ENCODE measurements at regions not wholly inside any gene's neighbourhood (a gene's known extent, or its start where the extent isn't known, plus 50 kb on each side); places are given as distances from the start of the nearest gene placed in this dataset.

DNA sequence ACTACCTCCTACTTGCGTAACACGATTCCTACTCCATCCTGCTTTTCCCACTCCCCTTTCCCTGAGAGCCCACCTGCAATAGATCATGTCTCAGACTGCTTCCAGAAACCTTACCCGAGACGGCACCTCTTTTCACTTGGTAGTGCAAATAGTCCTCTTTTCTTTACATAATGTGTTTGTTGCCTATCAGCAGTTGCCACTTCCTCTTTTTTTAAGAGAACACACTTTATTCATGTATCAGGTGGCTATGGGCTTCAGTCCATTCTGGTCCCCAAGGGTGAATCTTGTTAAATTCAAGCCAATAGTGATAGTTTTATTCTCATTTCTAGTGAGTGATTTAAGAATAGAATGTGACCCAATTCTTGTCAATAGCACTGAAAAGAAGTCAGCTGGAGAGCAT lies 57.7 kb upstream of the FERMT1 start:
- no peak for DNase-seq (ENCODE audit: low spot score in 2 of 2)
- no peaks in the 10 kb centered on the region for H3K36me3 ChIP-seq
- H3K4me1 ChIP-seq, result no peaks in the 10 kb centered on the region
- no peak overlapping the region for H3K27ac ChIP-seq
- H3K27me3 ChIP-seq, result no peaks in the 10 kb centered on the region
- H3K4me3 ChIP-seq, result no peak overlapping the region
- no peaks in the 10 kb centered on the region for H3K9me3 ChIP-seq
- 75% methylated on average over 4 of the region's 4 CpGs for WGBS
- TF ChIP-seq POLR2AphosphoS5 (IDR thresholded peaks at IDR 0.05) (no peak), EP300 (IDR thresholded peaks at IDR 0.05) (no peak), POLR2A (IDR thresholded peaks at IDR 0.05) (no peak)
- TF ChIP-seq, protein P1, sequence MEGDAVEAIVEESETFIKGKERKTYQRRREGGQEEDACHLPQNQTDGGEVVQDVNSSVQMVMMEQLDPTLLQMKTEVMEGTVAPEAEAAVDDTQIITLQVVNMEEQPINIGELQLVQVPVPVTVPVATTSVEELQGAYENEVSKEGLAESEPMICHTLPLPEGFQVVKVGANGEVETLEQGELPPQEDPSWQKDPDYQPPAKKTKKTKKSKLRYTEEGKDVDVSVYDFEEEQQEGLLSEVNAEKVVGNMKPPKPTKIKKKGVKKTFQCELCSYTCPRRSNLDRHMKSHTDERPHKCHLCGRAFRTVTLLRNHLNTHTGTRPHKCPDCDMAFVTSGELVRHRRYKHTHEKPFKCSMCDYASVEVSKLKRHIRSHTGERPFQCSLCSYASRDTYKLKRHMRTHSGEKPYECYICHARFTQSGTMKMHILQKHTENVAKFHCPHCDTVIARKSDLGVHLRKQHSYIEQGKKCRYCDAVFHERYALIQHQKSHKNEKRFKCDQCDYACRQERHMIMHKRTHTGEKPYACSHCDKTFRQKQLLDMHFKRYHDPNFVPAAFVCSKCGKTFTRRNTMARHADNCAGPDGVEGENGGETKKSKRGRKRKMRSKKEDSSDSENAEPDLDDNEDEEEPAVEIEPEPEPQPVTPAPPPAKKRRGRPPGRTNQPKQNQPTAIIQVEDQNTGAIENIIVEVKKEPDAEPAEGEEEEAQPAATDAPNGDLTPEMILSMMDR (IDR thresholded peaks at IDR 0.05), result no peak

DNA sequence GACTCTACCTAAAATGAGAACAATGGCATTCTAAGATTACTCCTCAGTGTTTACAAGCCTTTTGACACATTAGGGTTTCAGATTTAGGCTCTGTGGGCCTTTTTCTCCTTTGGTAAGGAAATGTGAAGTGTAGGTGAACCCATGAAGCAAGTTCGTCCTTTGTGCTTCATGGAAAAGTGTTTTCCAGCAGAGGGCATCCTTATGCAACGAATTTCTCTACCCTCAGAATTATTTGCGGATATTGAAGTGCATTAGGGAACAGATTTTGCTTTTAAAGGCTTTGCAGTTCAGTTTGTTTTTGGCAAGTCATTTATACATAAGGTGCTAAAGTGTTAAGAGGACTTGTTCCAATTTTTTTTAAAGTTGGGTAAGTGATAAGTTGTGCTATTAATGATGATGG lies 55.7 kb upstream of the FERMT1 start:
- H3K4me3 ChIP-seq, result no peak overlapping the region
- no peaks in the 10 kb centered on the region for H3K36me3 ChIP-seq
- TF ChIP-seq, protein P1 (IDR thresholded peaks at IDR 0.05), result no peak
- no peak for TF ChIP-seq EP300 (IDR thresholded peaks at IDR 0.05)
- TF ChIP-seq POLR2A (IDR thresholded peaks at IDR 0.05), result no peak
- TF ChIP-seq POLR2AphosphoS5 (IDR thresholded peaks at IDR 0.05), result no peak
- H3K4me1 ChIP-seq, result no peaks in the 10 kb centered on the region
- no peak for DNase-seq (ENCODE audit: low spot score in 2 of 2)
- WGBS, result 7% methylated on average over 3 of the region's 3 CpGs
- no peaks in the 10 kb centered on the region for H3K9me3 ChIP-seq
- H3K27ac ChIP-seq, result no peak overlapping the region
- no peaks in the 10 kb centered on the region for H3K27me3 ChIP-seq

DNA sequence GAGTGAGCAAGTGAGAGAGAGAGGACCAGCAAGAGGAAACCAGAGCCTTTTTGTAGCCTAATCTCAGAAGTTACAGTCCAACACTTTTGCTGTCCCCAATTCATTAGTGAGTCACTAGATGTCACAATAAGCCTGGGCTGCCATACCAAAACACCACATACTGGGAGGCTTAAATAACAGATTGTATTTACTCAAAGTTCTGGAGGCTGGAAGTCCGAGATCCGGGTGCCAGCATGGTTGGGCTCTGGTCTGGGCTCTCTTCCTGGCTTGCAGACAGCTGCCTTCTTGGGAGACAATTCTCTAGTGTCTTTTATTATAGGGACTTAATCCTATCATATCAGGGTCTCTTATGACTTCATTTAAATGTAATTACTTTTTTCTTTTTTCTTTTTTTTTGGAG lies 50.7 kb upstream of the FERMT1 start:
- WGBS, result 50% methylated on average over 2 of the region's 2 CpGs
- Histone ChIP-seq H3K4me3 (no peak overlapping the region), H3K27me3 (no peaks in the 10 kb centered on the region), H3K36me3 (no peaks in the 10 kb centered on the region), H3K27ac (no peak overlapping the region), H3K4me1 (no peaks in the 10 kb centered on the region), H3K9me3 (no peaks in the 10 kb centered on the region)
- no peak for DNase-seq (ENCODE audit: low spot score in 2 of 2)
- TF ChIP-seq, protein P1 (IDR thresholded peaks at IDR 0.05), result no peak
- TF ChIP-seq EP300 (IDR thresholded peaks at IDR 0.05) (no peak), POLR2AphosphoS5 (IDR thresholded peaks at IDR 0.05) (no peak), POLR2A (IDR thresholded peaks at IDR 0.05) (no peak)

Measured in suprapubic skin (tissue), 4 donors.